HepG2 (cell line): ENCODE measurements at regions not wholly inside any gene's neighbourhood (a gene's known extent, or its start where the extent isn't known, plus 50 kb on each side); places are given as distances from the start of the nearest gene placed in this dataset.
A peak's percentile ranks its signal among the peaks of the same experiment; 100 is the strongest.

Experiments used
- CBFB ChIP-seq: sonication (generic); formaldehyde crosslinking; IDR thresholded peaks from 2 replicates; pipeline ENCODE4 v1.4.0; 2020; ENCODE audit warnings: missing genetic modification reagents
- HOXA9 ChIP-seq: sonication (generic); formaldehyde crosslinking; IDR thresholded peaks from 2 replicates; pipeline ENCODE4 v1.8.1; 2022; ENCODE audit warnings: missing genetic modification reagents, mild to moderate bottlenecking, moderate library complexity, borderline replicate concordance
- PREB ChIP-seq: sonication (generic); formaldehyde crosslinking; IDR thresholded peaks from 2 replicates; pipeline ENCODE4 v1.4.0; 2020; ENCODE audit warnings: missing genetic modification reagents
- RXRB ChIP-seq: IDR thresholded peaks from 2 replicates; pipeline ENCODE4 v1.6.1; 2016; ENCODE audit warnings: borderline replicate concordance, missing genetic modification reagents, missing compliant biosample characterization
- TFE3 ChIP-seq: IDR thresholded peaks from 2 replicates; pipeline ENCODE4 v1.6.1; 2016
- ZC3H13 ChIP-seq: sonication (generic); formaldehyde crosslinking; IDR thresholded peaks from 2 replicates; pipeline ENCODE4 v1.8.1; 2023; ENCODE audit warnings: mild to moderate bottlenecking, missing genetic modification reagents, moderate library complexity
- ZNF335 ChIP-seq: sonication (generic); formaldehyde crosslinking; IDR thresholded peaks from 2 replicates; pipeline ENCODE4 v1.4.0; 2020; ENCODE audit warnings: missing genetic modification reagents
- ZNF407 ChIP-seq: sonication (generic); formaldehyde crosslinking; IDR thresholded peaks from one replicate; pipeline ENCODE4 v1.5.1; 2020; ENCODE audit warnings: mild to moderate bottlenecking, missing genetic modification reagents; ENCODE audit errors: not compliant biosample characterization
- ZNF414 ChIP-seq: sonication (generic); formaldehyde crosslinking; IDR thresholded peaks from 2 replicates; pipeline ENCODE4 v1.5.0; 2020; ENCODE audit warnings: missing genetic modification reagents
- ZNF589 ChIP-seq: sonication (generic); formaldehyde crosslinking; conservative IDR thresholded peaks from 2 replicates; pipeline ENCODE4 v1.8.0; 2022; ENCODE audit warnings: mild to moderate bottlenecking, moderate library complexity, missing genetic modification reagents
- ZNF607 ChIP-seq: sonication (generic); formaldehyde crosslinking; IDR thresholded peaks from 2 replicates; pipeline ENCODE4 v1.5.1; 2020; ENCODE audit warnings: missing genetic modification reagents, mild to moderate bottlenecking, borderline replicate concordance
- ZNF678 ChIP-seq: sonication (generic); formaldehyde crosslinking; IDR thresholded peaks from 2 replicates; pipeline ENCODE4 v1.4.0; 2020; ENCODE audit warnings: mild to moderate bottlenecking, missing genetic modification reagents
- ZNF775 ChIP-seq: sonication (generic); formaldehyde crosslinking; IDR thresholded peaks from 2 replicates; pipeline ENCODE4 v1.4.0; 2020; ENCODE audit warnings: missing genetic modification reagents, mild to moderate bottlenecking, moderate library complexity, borderline replicate concordance
- ZNF891 ChIP-seq: sonication (generic); formaldehyde crosslinking; IDR thresholded peaks from 2 replicates; pipeline ENCODE4 v1.5.0; 2020; ENCODE audit warnings: mild to moderate bottlenecking, missing genetic modification reagents

DNA sequence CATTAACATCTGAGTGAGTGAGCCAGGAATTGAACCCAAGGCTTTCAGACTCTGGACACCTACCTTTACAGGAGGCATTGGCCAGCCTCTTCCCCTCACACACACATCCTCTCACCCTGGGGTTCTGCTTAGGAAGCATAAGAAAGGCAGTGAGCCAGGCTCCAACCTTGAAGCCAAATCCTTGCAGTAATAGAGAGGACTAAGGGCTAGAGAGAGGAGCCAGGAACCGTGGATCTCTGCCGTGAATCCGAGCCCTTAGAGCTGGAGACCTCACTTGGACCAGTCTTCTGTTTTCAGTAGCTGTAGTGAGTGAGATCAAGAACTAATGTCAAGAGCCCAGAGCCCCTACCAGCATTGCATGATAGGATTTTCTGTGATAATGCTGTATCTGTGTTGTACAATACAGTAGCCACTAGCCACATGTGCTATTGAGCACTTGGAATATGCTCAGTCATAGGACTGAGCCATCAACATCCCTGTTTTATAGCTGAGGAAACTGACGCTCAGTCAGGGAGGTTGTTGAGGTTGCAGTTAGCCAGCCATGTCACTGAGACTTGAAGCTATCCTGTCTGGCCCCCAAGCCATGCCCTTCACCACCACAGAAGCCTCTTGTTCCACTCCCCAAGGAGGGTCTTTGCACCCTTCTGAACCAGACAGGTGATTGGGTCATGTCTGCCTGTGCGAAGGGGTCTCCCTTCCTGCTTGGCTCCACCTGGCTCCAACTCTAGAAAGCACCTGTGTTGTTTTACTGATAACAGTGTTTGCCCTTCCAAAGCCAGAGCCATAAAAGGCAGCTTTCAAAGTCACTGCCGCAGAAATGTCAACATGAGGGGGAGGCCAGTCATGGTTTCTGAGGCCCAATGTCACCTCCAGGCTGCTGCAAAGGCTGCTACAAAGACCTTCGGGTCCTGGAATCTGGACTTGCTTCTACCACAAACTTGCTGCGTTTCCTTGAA is 101.1 kb upstream of the JUN start (continued):
- TF ChIP-seq ZNF414 (CRISPR knock-in tag) (peak; percentile 98), ZC3H13 (CRISPR knock-in tag) (no peak), HOXA9 (CRISPR knock-in tag) (peak; percentile 74; the same call in 1 of the 2 replicates), CBFB (CRISPR knock-in tag) (peak; percentile 96), TFE3 (CRISPR knock-in tag) (peak; percentile 89), ZNF607 (CRISPR knock-in tag) (no peak; the same call in 1 of the 2 replicates), PREB (no peak), ZNF678 (CRISPR knock-in tag) (no peak), ZNF589 (0 out of 2 replicates have a peak, but pooled peaks have one; percentile 47), ZNF335 (peak; percentile 83; the same call in 1 of the 2 replicates), ZNF407 (CRISPR knock-in tag) (no peak), ZNF775 (no peak), RXRB (CRISPR knock-in tag) (peak; percentile 99), ZNF891 (no peak; the same call in 1 of the 2 replicates)
